PC-3 (cell line): ENCODE measurements at regions not wholly inside any gene's neighbourhood (a gene's known extent, or its start where the extent isn't known, plus 50 kb on each side); places are given as distances from the start of the nearest gene placed in this dataset.

ENCODE experiments used
- ATAC-seq: fragments of 200-7000 bp; cut with Tn5 transposase; 2 replicates; pipeline ENCODE4 v1.9.1; 2020; ENCODE audit warnings: mild to moderate bottlenecking, moderate library complexity
- BruUV-seq: library from RNA; stranded (reverse); fragments of 400-500 nt; replicated peaks from 2 replicates; lab custom pipeline; 2021; lab: Mats Ljungman, UMichigan
- CTCF ChIA-PET: fragments of 300-600 bp; sonication (Branson Sonifier 250); formaldehyde crosslinking; loops from one replicate; lab custom pipeline; 2022; ENCODE audit warnings: antibody characterized with exemption; lab: Charles Lee
- POLR2A ChIA-PET: fragments of 300-600 bp; sonication (Branson Sonifier 250); formaldehyde crosslinking; loops from one replicate; lab custom pipeline; 2022; ENCODE audit warnings: antibody characterized with exemption; ENCODE audit not compliant: unreplicated experiment; lab: Charles Lee
- DNase-seq: peaks from one replicate; pipeline ENCODE4 v3.0.0-alpha.2; 2015
- H2AFZ ChIP-seq: fragments of 300-600 bp; sonication (generic); 2 replicates; pipeline ENCODE4 v1.6.0; 2016; ENCODE audit warnings: antibody characterized with exemption, low read length
- H3F3A ChIP-seq: fragments of 300-600 bp; sonication (generic); one replicate; pipeline ENCODE4 v1.6.0; 2017; ENCODE audit warnings: antibody characterized with exemption, low read length, control low read depth, mild to moderate bottlenecking; ENCODE audit not compliant: unreplicated experiment
- H3K27ac ChIP-seq: fragments of 300-600 bp; sonication (generic); 2 replicates; pipeline ENCODE4 v1.5.1; 2016; ENCODE audit warnings: mild to moderate bottlenecking, low read length
- H3K27me3 ChIP-seq: fragments of 300-600 bp; sonication (generic); 2 replicates; pipeline ENCODE4 v1.6.1; 2016; ENCODE audit warnings: low read length, mixed read lengths
- H3K36me3 ChIP-seq: fragments of 300-600 bp; sonication (generic); 2 replicates; pipeline ENCODE4 v1.6.1; 2016; ENCODE audit warnings: low read depth, mixed run types, low read length, mixed read lengths
- H3K4me1 ChIP-seq: fragments of 300-600 bp; sonication (generic); 2 replicates; pipeline ENCODE4 v1.5.1; 2016; ENCODE audit warnings: low read length; ENCODE audit not compliant: insufficient read depth
- H3K4me2 ChIP-seq: fragments of 300-600 bp; sonication (generic); 2 replicates; pipeline ENCODE4 v1.6.0; 2016; ENCODE audit warnings: low read length
- H3K4me3 ChIP-seq: fragments of 300-600 bp; sonication (generic); 2 replicates; pipeline ENCODE4 v1.5.1; 2016; ENCODE audit warnings: mild to moderate bottlenecking, low read length, mixed read lengths
- H3K79me2 ChIP-seq: fragments of 300-600 bp; sonication (generic); 2 replicates; pipeline ENCODE4 v1.6.1; 2017; ENCODE audit warnings: low read length, mixed read lengths
- H3K9ac ChIP-seq: fragments of 300-600 bp; sonication (generic); 2 replicates; pipeline ENCODE4 v1.6.0; 2016; ENCODE audit warnings: mild to moderate bottlenecking, low read length
- H3K9me2 ChIP-seq: fragments of 300-600 bp; sonication (generic); replicated peaks from 2 replicates; pipeline ENCODE4 v1.6.1; 2016; ENCODE audit warnings: mixed run types, low read length, mixed read lengths
- H3K9me3 ChIP-seq: fragments of 300-600 bp; sonication (generic); 2 replicates; pipeline ENCODE4 v1.6.1; 2016; ENCODE audit warnings: low read length, mixed read lengths
- H4K20me1 ChIP-seq: fragments of 300-600 bp; sonication (generic); 2 replicates; pipeline ENCODE4 v1.6.1; 2016; ENCODE audit warnings: low read length, mixed read lengths
- CTCF ChIP-seq: fragments of 300-600 bp; sonication (generic); conservative IDR thresholded peaks from 2 replicates; pipeline ENCODE4 v1.5.1; 2017; ENCODE audit warnings: antibody characterized with exemption, low read depth, mild to moderate bottlenecking, low read length
- EZH2 ChIP-seq: fragments of 300-600 bp; sonication (generic); IDR thresholded peaks from one replicate; pipeline ENCODE4 v1.6.1; 2017; ENCODE audit warnings: antibody characterized with exemption, mild to moderate bottlenecking, low read length; ENCODE audit not compliant: unreplicated experiment
- EZH2phosphoT487 ChIP-seq: fragments of 300-600 bp; sonication (generic); IDR thresholded peaks from 2 replicates; pipeline ENCODE4 v1.6.1; 2018; ENCODE audit warnings: mild to moderate bottlenecking, antibody characterized with exemption, low read length, borderline replicate concordance
- intact Hi-C: fragments of 100-400 bp; cut with micrococcal nuclease; formaldehyde crosslinking; loops from 2 replicates; pipeline ENCODE4 v1.9.0; 2023

DNA sequence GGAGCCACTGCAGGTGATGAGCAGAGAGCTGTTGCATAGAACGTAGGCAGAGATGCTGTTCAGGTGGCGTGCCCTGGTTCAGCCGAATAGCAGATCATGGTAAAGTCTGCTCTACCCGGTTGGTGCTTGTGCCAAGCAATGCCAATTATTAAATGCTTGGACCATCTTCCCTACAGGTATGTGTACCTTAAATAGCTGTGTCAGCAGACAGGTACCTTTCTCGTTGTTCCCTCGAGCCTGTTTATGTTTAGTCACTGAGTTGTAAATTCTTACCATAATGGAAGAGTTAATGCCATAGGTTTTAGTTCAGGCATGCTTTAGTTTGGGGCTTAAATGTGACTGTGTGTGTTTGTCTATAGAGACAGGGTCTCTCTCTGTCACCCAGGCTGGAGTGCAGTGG is 112.5 kb upstream of the CPM start:
- POLR2A ChIA-PET, result no interaction called here

GRCh38 chr12:69046363-69046762 is 113.4 kb upstream of the CPM start:
- ATAC-seq (no peak), DNase-seq (no peak)
- Histone ChIP-seq H3K79me2 (no peaks in the 10 kb centered on the region), H3K4me2 (no peak overlapping the region), H4K20me1 (no peaks in the 10 kb centered on the region), H3K27me3 (no peaks in the 10 kb centered on the region), H3K9ac (no peak overlapping the region), H3F3A (no peaks in the 10 kb centered on the region), H3K9me3 (no peaks in the 10 kb centered on the region), H3K9me2 (no peaks in the 10 kb centered on the region), H3K27ac (no peak overlapping the region), H2AFZ (no peak overlapping the region), H3K36me3 (no peaks in the 10 kb centered on the region), H3K4me3 (no peak overlapping the region), H3K4me1 (no peaks in the 10 kb centered on the region)
- no peak for TF ChIP-seq CTCF
- TF ChIP-seq EZH2, result no peak
- no peak for TF ChIP-seq EZH2phosphoT487
- CTCF ChIA-PET, result no interaction called here
- BruUV-seq, result no TSS peak
- intact Hi-C loops, result no loop called here
- POLR2A ChIA-PET, result no interaction called here

More for the DNA sequence above, 112.5 kb upstream of the CPM start:
- Histone ChIP-seq H3K4me2 (no peak overlapping the region), H3K4me1 (no peaks in the 10 kb centered on the region), H3K27ac (no peak overlapping the region), H3K79me2 (no peaks in the 10 kb centered on the region), H3K9me2 (no peaks in the 10 kb centered on the region), H3F3A (no peaks in the 10 kb centered on the region), H3K36me3 (no peaks in the 10 kb centered on the region), H3K9me3 (no peaks in the 10 kb centered on the region), H3K27me3 (no peaks in the 10 kb centered on the region), H2AFZ (no peak overlapping the region), H4K20me1 (no peaks in the 10 kb centered on the region), H3K9ac (no peak overlapping the region), H3K4me3 (no peak overlapping the region)
- CTCF ChIA-PET, result no interaction called here
- no peak for TF ChIP-seq CTCF
- no peak for TF ChIP-seq EZH2
- no peak for TF ChIP-seq EZH2phosphoT487
- intact Hi-C loops, result no loop called here
- DNase-seq (no peak), ATAC-seq (no peak)
- no TSS peak for BruUV-seq

DNA sequence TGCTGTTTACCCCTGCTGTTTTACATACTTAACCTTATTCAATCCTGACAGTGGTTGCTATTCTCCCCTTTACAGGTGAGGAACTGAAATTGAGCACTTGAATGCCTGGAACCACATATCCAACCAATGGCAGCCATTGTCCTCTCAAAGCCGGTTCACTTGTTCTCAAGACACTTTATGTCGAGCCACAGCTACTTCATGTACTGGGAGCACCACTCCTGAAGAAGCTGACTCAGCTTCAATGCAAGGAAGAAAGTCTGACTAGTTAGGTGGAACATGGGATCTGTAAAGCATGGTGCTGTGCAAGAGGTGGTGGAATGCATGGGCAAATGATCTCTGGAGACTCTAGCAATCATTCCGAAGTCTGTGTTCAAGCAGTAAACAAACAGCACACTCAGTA is 113.9 kb upstream of the CPM start:
- BruUV-seq, result no TSS peak
- Histone ChIP-seq H3K9me3 (no peaks in the 10 kb centered on the region), H3K36me3 (no peaks in the 10 kb centered on the region), H3K9me2 (no peaks in the 10 kb centered on the region), H3K4me1 (peaks cover 3% of the 10 kb centered on the region; the same call in 1 of the 2 replicates), H3K4me2 (no peak overlapping the region), H3K79me2 (no peaks in the 10 kb centered on the region), H4K20me1 (no peaks in the 10 kb centered on the region), H3F3A (no peaks in the 10 kb centered on the region), H3K9ac (no peak overlapping the region), H3K4me3 (no peak overlapping the region), H3K27ac (no peak overlapping the region), H2AFZ (no peak overlapping the region), H3K27me3 (no peaks in the 10 kb centered on the region)
- DNase-seq (no peak), ATAC-seq (no peak)
- ChIA-PET POLR2A (no interaction called here), CTCF (no interaction called here)
- intact Hi-C loops, result no loop called here
- TF ChIP-seq CTCF (no peak), EZH2phosphoT487 (no peak), EZH2 (no peak)
